ENCODE measurements at regions not wholly inside any gene's neighbourhood (a gene's known extent, or its start where the extent isn't known, plus 50 kb on each side); places are given as distances from the start of the nearest gene placed in this dataset.

- Mint-ChIP-seq H3K4me3 (no peak overlapping the region), H3K4me1 (no peaks in the 10 kb centered on the region), H3K27ac (no peak overlapping the region), H3K36me3 (no peaks in the 10 kb centered on the region), H3K9me3 (peaks cover 0 to 10% (median 4%) of the 10 kb centered on the region in 7 donors), H3K27me3 (peaks cover 1 to 4% (median 2%) of the 10 kb centered on the region in 3 donors)
- no peak for DNase-seq
- no peak for ATAC-seq (ENCODE audit: low read depth in 2 of 2)
Measured at GRCh38 chr4:121449416-121449815, 68.6 kb upstream of the QRFPR start.

- Mint-ChIP-seq H3K4me3 (no peak overlapping the region), H3K9me3 (peaks cover 0 to 12% (median 4%) of the 10 kb centered on the region in 7 donors), H3K27me3 (peaks cover 0 to 4% (median 0%) of the 10 kb centered on the region in 3 donors), H3K36me3 (no peaks in the 10 kb centered on the region), H3K27ac (no peak overlapping the region), H3K4me1 (no peaks in the 10 kb centered on the region)
- ATAC-seq (ENCODE audit: low read depth in 2 of 2) (no peak), DNase-seq (no peak)
Measured at GRCh38 chr4:121448231-121448630, 67.4 kb upstream of the QRFPR start.

- Mint-ChIP-seq H3K27me3 (no peaks in the 10 kb centered on the region), H3K9me3 (peaks cover 9 to 49% (median 29%) of the 10 kb centered on the region in 7 donors)
Measured at GRCh38 chr4:121439669-121440068, 58.9 kb upstream of the QRFPR start.

More at GRCh38 chr4:121439669-121440068, 58.9 kb upstream of the QRFPR start:
- DNase-seq (no peak), ATAC-seq (ENCODE audit: low read depth in 2 of 2) (no peak)
- no peak overlapping the region for H3K27ac Mint-ChIP-seq
- H3K4me1 Mint-ChIP-seq, result no peaks in the 10 kb centered on the region
- H3K36me3 Mint-ChIP-seq, result peaks cover 8 to 13% of the 10 kb centered on the region in 2 donors
- H3K4me3 Mint-ChIP-seq, result no peak overlapping the region

Measured in naive B cell (primary cell).